GM23338 (cell line): ENCODE measurements at regions not wholly inside any gene's neighbourhood (a gene's known extent, or its start where the extent isn't known, plus 50 kb on each side); places are given as distances from the start of the nearest gene placed in this dataset.

Source experiments
- ATAC-seq: fragments of 200-7000 bp; cut with Tn5 transposase; 3 replicates; pipeline ENCODE4 v1.9.1; 2020
- DNase-seq: peaks from one replicate; pipeline ENCODE4 v3.0.0-alpha.2; 2015; ENCODE audit warnings: low spot score
- H2AFZ ChIP-seq: fragments of 200-600 bp; sonication (generic); 2 replicates; pipeline ENCODE4 v1.8.0; 2016; ENCODE audit warnings: antibody characterized with exemption, mild to moderate bottlenecking, moderate library complexity
- H3F3A ChIP-seq: fragments of 200-600 bp; sonication (generic); replicated peaks from 2 replicates; pipeline ENCODE4 v1.8.0; 2017; ENCODE audit warnings: antibody characterized with exemption, mixed run types, low read depth
- H3K27ac ChIP-seq: fragments of 200-600 bp; sonication (generic); 2 replicates; pipeline ENCODE4 v1.6.1; 2016; ENCODE audit warnings: low read depth
- H3K27me3 ChIP-seq: fragments of 200-600 bp; sonication (generic); 2 replicates; pipeline ENCODE4 v1.8.0; 2016; ENCODE audit warnings: mild to moderate bottlenecking, mixed run types, moderate library complexity; ENCODE audit not compliant: insufficient read depth
- H3K36me3 ChIP-seq: fragments of 200-600 bp; sonication (generic); 2 replicates; pipeline ENCODE4 v1.8.0; 2016; ENCODE audit warnings: mild to moderate bottlenecking; ENCODE audit not compliant: insufficient read depth
- H3K4me1 ChIP-seq: fragments of 200-600 bp; sonication (generic); 2 replicates; pipeline ENCODE4 v1.8.0; 2016; ENCODE audit warnings: mild to moderate bottlenecking, moderate library complexity; ENCODE audit not compliant: insufficient read depth
- H3K4me2 ChIP-seq: fragments of 200-600 bp; sonication (generic); 2 replicates; pipeline ENCODE4 v1.7.1; 2017; ENCODE audit warnings: mixed run types
- H3K4me3 ChIP-seq: fragments of 200-600 bp; sonication (generic); 2 replicates; pipeline ENCODE4 v1.6.1; 2016; ENCODE audit warnings: mixed run types
- H3K79me2 ChIP-seq: fragments of 200-600 bp; sonication (generic); replicated peaks from 2 replicates; pipeline ENCODE4 v1.8.0; 2017; ENCODE audit warnings: mild to moderate bottlenecking; ENCODE audit not compliant: insufficient read depth
- H3K9me2 ChIP-seq: fragments of 200-600 bp; sonication (generic); 2 replicates; pipeline ENCODE4 v1.8.0; 2017; ENCODE audit not compliant: insufficient read depth
- H4K20me1 ChIP-seq: fragments of 200-600 bp; sonication (generic); replicated peaks from 2 replicates; pipeline ENCODE4 v1.8.0; 2017; ENCODE audit warnings: mild to moderate bottlenecking; ENCODE audit not compliant: insufficient read depth
- H3K27ac Mint-ChIP-seq: 2 replicates; pipeline ENCODE4 v1.8.0; 2020; ENCODE audit warnings: inconsistent platforms, mild to moderate bottlenecking, moderate library complexity, mixed read lengths
- H3K27me3 Mint-ChIP-seq: 3 replicates; pipeline ENCODE4 v1.8.0; 2022; ENCODE audit warnings: low read depth, mild to moderate bottlenecking, moderate library complexity, mixed read lengths, inconsistent platforms; ENCODE audit not compliant: insufficient read depth, poor library complexity
- H3K36me3 Mint-ChIP-seq: 3 replicates; pipeline ENCODE4 v1.8.0; 2021; ENCODE audit warnings: low read depth, mild to moderate bottlenecking, inconsistent platforms, moderate library complexity, mixed read lengths
- H3K4me1 Mint-ChIP-seq: 3 replicates; pipeline ENCODE4 v1.8.0; 2020; ENCODE audit warnings: mild to moderate bottlenecking, inconsistent platforms, mixed read lengths
- H3K4me3 Mint-ChIP-seq: 3 replicates; pipeline ENCODE4 v1.8.0; 2021; ENCODE audit warnings: moderate library complexity, mild to moderate bottlenecking, inconsistent platforms, mixed read lengths
- H3K9me3 Mint-ChIP-seq: 3 replicates; pipeline ENCODE4 v1.8.0; 2020; ENCODE audit warnings: moderate library complexity, mild to moderate bottlenecking, inconsistent platforms, mixed read lengths
- CREB1 ChIP-seq: fragments of 250-450 bp; sonication (Bioruptor Pico); IDR thresholded peaks from 2 replicates; pipeline ENCODE4 v1.5.0; 2020; ENCODE audit warnings: low read depth, mild to moderate bottlenecking, moderate library complexity
- CTCF ChIP-seq, 2 experiments: fragments of 200-600 bp in 1 of 2; sonication (generic) in 1 of 2; conservative IDR thresholded peaks; 2 replicates each; pipeline versions ENCODE4 v1.5.1 to v1.6.1; 2016 to 2017; ENCODE audit warnings: antibody characterized with exemption in 2 of 2, low read depth in 2 of 2, mild to moderate bottlenecking in 2 of 2, moderate library complexity in 1 of 2
- ETS1 ChIP-seq: IDR thresholded peaks from 2 replicates; pipeline ENCODE4 v1.6.1; 2016; ENCODE audit warnings: antibody characterized with exemption
- EZH2 ChIP-seq: fragments of 200-600 bp; sonication (generic); IDR thresholded peaks from one replicate; pipeline ENCODE4 v1.8.0; 2017; ENCODE audit warnings: antibody characterized with exemption, mild to moderate bottlenecking, low read depth; ENCODE audit not compliant: unreplicated experiment
- JUNB ChIP-seq: IDR thresholded peaks from one replicate; pipeline ENCODE4 v1.6.1; 2016; ENCODE audit warnings: antibody characterized with exemption; ENCODE audit not compliant: unreplicated experiment
- NANOG ChIP-seq: IDR thresholded peaks from 2 replicates; pipeline ENCODE4 v1.6.1; 2016; ENCODE audit warnings: antibody characterized with exemption, borderline replicate concordance
- REST ChIP-seq: IDR thresholded peaks from one replicate; pipeline ENCODE4 v1.6.1; 2018; ENCODE audit warnings: antibody characterized with exemption; ENCODE audit not compliant: unreplicated experiment
- STAT1 ChIP-seq: IDR thresholded peaks from one replicate; pipeline ENCODE4 v1.6.1; 2016; ENCODE audit warnings: antibody characterized with exemption; ENCODE audit not compliant: unreplicated experiment
- ZNF114 ChIP-seq: fragments of 250-450 bp; sonication (Bioruptor Pico); IDR thresholded peaks from 2 replicates; pipeline ENCODE4 v1.5.0; 2020; ENCODE audit warnings: mild to moderate bottlenecking, moderate library complexity
- ZNF462 ChIP-seq: fragments of 250-450 bp; sonication (Bioruptor Pico); IDR thresholded peaks from 2 replicates; pipeline ENCODE4 v1.5.0; 2020; ENCODE audit warnings: mild to moderate bottlenecking, moderate library complexity

- TF ChIP-seq REST = no peak
- TF ChIP-seq NANOG = no peak
- no peak for TF ChIP-seq CREB1 (CRISPR knock-in tag)
- TF ChIP-seq ETS1 = no peak
- no peak for TF ChIP-seq ZNF114 (CRISPR knock-in tag)
- no peak for TF ChIP-seq CTCF (conservative IDR thresholded peaks at IDR 0.05; ENCODE audit: low read depth in 2 of 2)
- TF ChIP-seq EZH2 = no peak
- TF ChIP-seq STAT1 = no peak
These were observed 106.1 kb downstream of the CEBPB start (continued) for GRCh38 chr20:50296450-50297375.

- no peak overlapping the region for H3K27ac Mint-ChIP-seq
- no peaks in the 10 kb centered on the region for H3K9me2 ChIP-seq
- no peak overlapping the region for H3K4me3 ChIP-seq
- H3K27me3 Mint-ChIP-seq = peaks cover 11% of the 10 kb centered on the region
- no peaks in the 10 kb centered on the region for H3K9me3 Mint-ChIP-seq
- no peak overlapping the region for H3K4me2 ChIP-seq
- H3K36me3 ChIP-seq = no peaks in the 10 kb centered on the region
- H3K4me1 ChIP-seq = no peaks in the 10 kb centered on the region
- no peaks in the 10 kb centered on the region for H3K36me3 Mint-ChIP-seq
- H3K4me1 Mint-ChIP-seq = peaks cover 8% of the 10 kb centered on the region
- DNase-seq (no peak), ATAC-seq (no peak)
- H3K4me3 Mint-ChIP-seq = no peak overlapping the region
- H4K20me1 ChIP-seq = no peaks in the 10 kb centered on the region
- H3F3A ChIP-seq = no peaks in the 10 kb centered on the region
- H3K79me2 ChIP-seq = no peaks in the 10 kb centered on the region
- H3K27me3 ChIP-seq = no peaks in the 10 kb centered on the region
- H3K27ac ChIP-seq = no peak overlapping the region
- no peak overlapping the region for H2AFZ ChIP-seq
- TF ChIP-seq JUNB (no peak), ZNF462 (no peak)
These were observed 107.1 kb downstream of the CEBPB start for GRCh38 chr20:50297498-50298376.
